ENCODE measurements at regions not wholly inside any gene's neighbourhood (a gene's known extent, or its start where the extent isn't known, plus 50 kb on each side); places are given as distances from the start of the nearest gene placed in this dataset.

DNA sequence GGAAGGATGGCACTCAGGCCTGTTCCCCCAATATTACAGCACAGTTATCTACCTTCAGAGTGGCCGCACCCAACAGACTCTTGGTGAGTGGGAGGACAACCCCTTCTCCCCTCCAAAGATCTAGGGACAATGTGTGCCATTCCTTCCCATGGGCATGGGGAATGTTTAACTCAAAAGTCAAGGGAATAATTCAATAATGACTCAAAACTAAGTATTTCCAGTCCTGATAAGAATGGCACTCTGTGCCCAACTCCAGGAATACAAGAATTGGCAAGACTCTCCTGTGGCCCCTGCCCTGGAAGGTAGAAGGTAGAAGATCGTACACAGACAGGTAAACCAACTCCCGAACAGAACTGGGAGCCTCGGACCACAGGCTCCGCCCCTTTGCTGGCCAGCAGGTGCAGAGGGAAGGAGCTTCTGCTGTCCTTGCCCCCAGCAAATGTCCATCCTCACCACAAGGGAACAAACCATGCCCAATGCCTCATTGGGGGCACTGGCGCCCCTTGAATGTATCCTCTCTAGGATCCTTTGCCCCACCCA is 514.0 kb downstream of the NPHP4 start:
- TF ChIP-seq, protein P1, sequence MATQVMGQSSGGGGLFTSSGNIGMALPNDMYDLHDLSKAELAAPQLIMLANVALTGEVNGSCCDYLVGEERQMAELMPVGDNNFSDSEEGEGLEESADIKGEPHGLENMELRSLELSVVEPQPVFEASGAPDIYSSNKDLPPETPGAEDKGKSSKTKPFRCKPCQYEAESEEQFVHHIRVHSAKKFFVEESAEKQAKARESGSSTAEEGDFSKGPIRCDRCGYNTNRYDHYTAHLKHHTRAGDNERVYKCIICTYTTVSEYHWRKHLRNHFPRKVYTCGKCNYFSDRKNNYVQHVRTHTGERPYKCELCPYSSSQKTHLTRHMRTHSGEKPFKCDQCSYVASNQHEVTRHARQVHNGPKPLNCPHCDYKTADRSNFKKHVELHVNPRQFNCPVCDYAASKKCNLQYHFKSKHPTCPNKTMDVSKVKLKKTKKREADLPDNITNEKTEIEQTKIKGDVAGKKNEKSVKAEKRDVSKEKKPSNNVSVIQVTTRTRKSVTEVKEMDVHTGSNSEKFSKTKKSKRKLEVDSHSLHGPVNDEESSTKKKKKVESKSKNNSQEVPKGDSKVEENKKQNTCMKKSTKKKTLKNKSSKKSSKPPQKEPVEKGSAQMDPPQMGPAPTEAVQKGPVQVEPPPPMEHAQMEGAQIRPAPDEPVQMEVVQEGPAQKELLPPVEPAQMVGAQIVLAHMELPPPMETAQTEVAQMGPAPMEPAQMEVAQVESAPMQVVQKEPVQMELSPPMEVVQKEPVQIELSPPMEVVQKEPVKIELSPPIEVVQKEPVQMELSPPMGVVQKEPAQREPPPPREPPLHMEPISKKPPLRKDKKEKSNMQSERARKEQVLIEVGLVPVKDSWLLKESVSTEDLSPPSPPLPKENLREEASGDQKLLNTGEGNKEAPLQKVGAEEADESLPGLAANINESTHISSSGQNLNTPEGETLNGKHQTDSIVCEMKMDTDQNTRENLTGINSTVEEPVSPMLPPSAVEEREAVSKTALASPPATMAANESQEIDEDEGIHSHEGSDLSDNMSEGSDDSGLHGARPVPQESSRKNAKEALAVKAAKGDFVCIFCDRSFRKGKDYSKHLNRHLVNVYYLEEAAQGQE (IDR thresholded peaks at IDR 0.05; ENCODE audit: low read depth): no peak
- TF ChIP-seq, protein P2, sequence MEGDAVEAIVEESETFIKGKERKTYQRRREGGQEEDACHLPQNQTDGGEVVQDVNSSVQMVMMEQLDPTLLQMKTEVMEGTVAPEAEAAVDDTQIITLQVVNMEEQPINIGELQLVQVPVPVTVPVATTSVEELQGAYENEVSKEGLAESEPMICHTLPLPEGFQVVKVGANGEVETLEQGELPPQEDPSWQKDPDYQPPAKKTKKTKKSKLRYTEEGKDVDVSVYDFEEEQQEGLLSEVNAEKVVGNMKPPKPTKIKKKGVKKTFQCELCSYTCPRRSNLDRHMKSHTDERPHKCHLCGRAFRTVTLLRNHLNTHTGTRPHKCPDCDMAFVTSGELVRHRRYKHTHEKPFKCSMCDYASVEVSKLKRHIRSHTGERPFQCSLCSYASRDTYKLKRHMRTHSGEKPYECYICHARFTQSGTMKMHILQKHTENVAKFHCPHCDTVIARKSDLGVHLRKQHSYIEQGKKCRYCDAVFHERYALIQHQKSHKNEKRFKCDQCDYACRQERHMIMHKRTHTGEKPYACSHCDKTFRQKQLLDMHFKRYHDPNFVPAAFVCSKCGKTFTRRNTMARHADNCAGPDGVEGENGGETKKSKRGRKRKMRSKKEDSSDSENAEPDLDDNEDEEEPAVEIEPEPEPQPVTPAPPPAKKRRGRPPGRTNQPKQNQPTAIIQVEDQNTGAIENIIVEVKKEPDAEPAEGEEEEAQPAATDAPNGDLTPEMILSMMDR (IDR thresholded peaks at IDR 0.05 in 2 of 3, conservative IDR thresholded peaks at IDR 0.05 in 1 of 3; ENCODE audit: borderline replicate concordance in 1 of 3, insufficient read depth in 1 of 3, low read depth in 2 of 3, low read length in 2 of 3): no peak
- TF ChIP-seq POLR2A (IDR thresholded peaks at IDR 0.05; ENCODE audit: borderline replicate concordance, extremely low read depth, insufficient read depth, insufficient read length) (no peak), EZH2 (IDR thresholded peaks at IDR 0.05) (no peak), RAD21 (IDR thresholded peaks at IDR 0.05; ENCODE audit: low read depth) (no peak), YY1 (IDR thresholded peaks at IDR 0.05; ENCODE audit: extremely low read depth, insufficient replicate concordance, low read depth, low read length) (no peak)
- TF ChIP-seq, protein P3, sequence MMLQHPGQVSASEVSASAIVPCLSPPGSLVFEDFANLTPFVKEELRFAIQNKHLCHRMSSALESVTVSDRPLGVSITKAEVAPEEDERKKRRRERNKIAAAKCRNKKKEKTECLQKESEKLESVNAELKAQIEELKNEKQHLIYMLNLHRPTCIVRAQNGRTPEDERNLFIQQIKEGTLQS (IDR thresholded peaks at IDR 0.05): no peak
- TF ChIP-seq, protein P4, sequence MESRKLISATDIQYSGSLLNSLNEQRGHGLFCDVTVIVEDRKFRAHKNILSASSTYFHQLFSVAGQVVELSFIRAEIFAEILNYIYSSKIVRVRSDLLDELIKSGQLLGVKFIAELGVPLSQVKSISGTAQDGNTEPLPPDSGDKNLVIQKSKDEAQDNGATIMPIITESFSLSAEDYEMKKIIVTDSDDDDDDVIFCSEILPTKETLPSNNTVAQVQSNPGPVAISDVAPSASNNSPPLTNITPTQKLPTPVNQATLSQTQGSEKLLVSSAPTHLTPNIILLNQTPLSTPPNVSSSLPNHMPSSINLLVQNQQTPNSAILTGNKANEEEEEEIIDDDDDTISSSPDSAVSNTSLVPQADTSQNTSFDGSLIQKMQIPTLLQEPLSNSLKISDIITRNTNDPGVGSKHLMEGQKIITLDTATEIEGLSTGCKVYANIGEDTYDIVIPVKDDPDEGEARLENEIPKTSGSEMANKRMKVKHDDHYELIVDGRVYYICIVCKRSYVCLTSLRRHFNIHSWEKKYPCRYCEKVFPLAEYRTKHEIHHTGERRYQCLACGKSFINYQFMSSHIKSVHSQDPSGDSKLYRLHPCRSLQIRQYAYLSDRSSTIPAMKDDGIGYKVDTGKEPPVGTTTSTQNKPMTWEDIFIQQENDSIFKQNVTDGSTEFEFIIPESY (IDR thresholded peaks at IDR 0.05; ENCODE audit: extremely low read depth, insufficient replicate concordance, low read length): no peak

Data from HCT116 (cell line).